IMR-90 (cell line): ENCODE measurements at regions not wholly inside any gene's neighbourhood (a gene's known extent, or its start where the extent isn't known, plus 50 kb on each side); places are given as distances from the start of the nearest gene placed in this dataset.

Source experiments
- ATAC-seq: fragments of 200-7000 bp; cut with Tn5 transposase; 2 replicates; pipeline ENCODE4 v1.9.1; 2020; ENCODE audit warnings: low read depth, mild to moderate bottlenecking, moderate library complexity
- BruUV-seq: library from RNA; stranded (reverse); fragments of 400-500 nt; replicated peaks from 2 replicates; lab custom pipeline; 2021; lab: Mats Ljungman, UMichigan
- CTCF ChIA-PET: fragments of 300-600 bp; formaldehyde crosslinking; extraction: SDS; loops from one replicate; lab custom pipeline; 2021; ENCODE audit warnings: antibody characterized with exemption; lab: Yijun Ruan, JAX
- POLR2A ChIA-PET: fragments of 300-600 bp; sonication (Branson Sonifier 250); formaldehyde crosslinking; loops from one replicate; lab custom pipeline; 2022; ENCODE audit warnings: antibody characterized with exemption; ENCODE audit not compliant: unreplicated experiment; lab: Charles Lee
- DNase-seq: peaks from one replicate; pipeline ENCODE4 v3.0.0; 2013
- H2AFZ ChIP-seq: replicated peaks from 2 replicates; pipeline ENCODE3; 2013; ENCODE audit warnings: low read length, mild to moderate bottlenecking; ENCODE audit not compliant: poor library complexity
- H2AK5ac ChIP-seq: 2 replicates; pipeline ENCODE4 v1.6.1; 2013; ENCODE audit warnings: low read depth, low read length, inconsistent platforms
- H2AK9ac ChIP-seq: replicated peaks from 2 replicates; pipeline ENCODE3; 2013; ENCODE audit warnings: mild to moderate bottlenecking, low read depth, low read length, moderate library complexity; ENCODE audit not compliant: poor library complexity
- H2BK120ac ChIP-seq: 2 replicates; pipeline ENCODE4 v1.6.1; 2013; ENCODE audit warnings: low read depth, low read length, inconsistent platforms
- H2BK15ac ChIP-seq: 3 replicates; pipeline ENCODE4 v1.6.1; 2013; ENCODE audit warnings: low read depth, low read length, inconsistent platforms
- H2BK20ac ChIP-seq: 2 replicates; pipeline ENCODE4 v1.6.1; 2013; ENCODE audit warnings: low read depth, mild to moderate bottlenecking, inconsistent platforms, low read length, moderate library complexity
- H2BK5ac ChIP-seq: 2 replicates; pipeline ENCODE4 v1.6.1; 2013; ENCODE audit warnings: mild to moderate bottlenecking, low read depth, low read length, inconsistent platforms; ENCODE audit not compliant: poor library complexity, severe bottlenecking
- H3K14ac ChIP-seq: replicated peaks from 2 replicates; pipeline ENCODE4 v1.6.1; 2013; ENCODE audit warnings: low read depth, low read length, inconsistent platforms
- H3K18ac ChIP-seq: 2 replicates; pipeline ENCODE4 v1.6.1; 2013; ENCODE audit warnings: low read depth, low read length, control low read depth
- H3K23ac ChIP-seq: 2 replicates; pipeline ENCODE4 v1.6.1; 2013; ENCODE audit warnings: low read depth, low read length, inconsistent platforms
- H3K27ac ChIP-seq: 2 replicates; pipeline ENCODE4 v1.5.1; 2013; ENCODE audit warnings: mild to moderate bottlenecking, control low read depth, low read length; ENCODE audit not compliant: insufficient read depth
- H3K27me3 ChIP-seq: 2 replicates; pipeline ENCODE4 v1.6.1; 2013; ENCODE audit warnings: low read length; ENCODE audit not compliant: control insufficient read depth, insufficient read depth
- H3K36me3 ChIP-seq: 2 replicates; pipeline ENCODE4 v1.6.1; 2013; ENCODE audit warnings: low read length, mixed read lengths; ENCODE audit not compliant: control insufficient read depth, insufficient read depth
- H3K4ac ChIP-seq: 2 replicates; pipeline ENCODE4 v1.6.1; 2013; ENCODE audit warnings: low read depth, low read length, inconsistent platforms
- H3K4me1 ChIP-seq: 2 replicates; pipeline ENCODE4 v1.6.1; 2013; ENCODE audit warnings: low read length, mixed read lengths; ENCODE audit not compliant: control insufficient read depth, insufficient read depth
- H3K4me2 ChIP-seq: 2 replicates; pipeline ENCODE4 v1.6.1; 2013; ENCODE audit warnings: low read depth, mild to moderate bottlenecking, control low read depth, low read length, moderate library complexity
- H3K4me3 ChIP-seq: 2 replicates; pipeline ENCODE4 v1.5.1; 2013; ENCODE audit warnings: low read depth, mild to moderate bottlenecking, control low read depth, low read length, moderate library complexity; ENCODE audit not compliant: insufficient read depth
- H3K56ac ChIP-seq: 2 replicates; pipeline ENCODE4 v1.6.1; 2013; ENCODE audit warnings: low read length, inconsistent platforms; ENCODE audit not compliant: insufficient read depth; ENCODE audit errors: extremely low read depth
- H3K79me1 ChIP-seq, 2 experiments: 2 replicates each; pipeline ENCODE4 v1.6.1; 2013; ENCODE audit warnings: low read length in 2 of 2, inconsistent platforms in 1 of 2, low read depth in 1 of 2
- H3K9ac ChIP-seq: 2 replicates; pipeline ENCODE4 v1.6.1; 2013; ENCODE audit warnings: low read depth, low read length, control low read depth
- H3K9me1 ChIP-seq: 2 replicates; pipeline ENCODE4 v1.6.1; 2013; ENCODE audit warnings: low read length, inconsistent platforms; ENCODE audit not compliant: insufficient read depth
- H3K9me3 ChIP-seq: 2 replicates; pipeline ENCODE4 v1.6.1; 2013; ENCODE audit warnings: low read length; ENCODE audit not compliant: control insufficient read depth, insufficient read depth
- H4K20me1 ChIP-seq: 2 replicates; pipeline ENCODE4 v1.6.1; 2013; ENCODE audit warnings: low read length, inconsistent platforms; ENCODE audit not compliant: insufficient read depth
- H4K5ac ChIP-seq: 2 replicates; pipeline ENCODE4 v1.6.1; 2013; ENCODE audit warnings: mild to moderate bottlenecking, low read depth, low read length, control low read depth
- H4K8ac ChIP-seq, 2 experiments: 2 replicates each; pipeline ENCODE4 v1.6.1; 2013; ENCODE audit warnings: low read depth in 2 of 2, low read length in 2 of 2, control low read depth in 1 of 2, inconsistent platforms in 1 of 2
- H4K91ac ChIP-seq: 2 replicates; pipeline ENCODE4 v1.6.1; 2013; ENCODE audit warnings: low read depth, low read length, inconsistent platforms; ENCODE audit not compliant: insufficient read depth
- CEBPB ChIP-seq: IDR thresholded peaks from 2 replicates; pipeline ENCODE4 v1.6.1; 2012; ENCODE audit warnings: low read depth, low read length, improper control_type of control experiment
- ELK1 ChIP-seq: fragments of 150-350 bp; IDR thresholded peaks from 2 replicates; pipeline ENCODE4 v1.6.1; 2016; ENCODE audit warnings: low read depth, mild to moderate bottlenecking, low read length, moderate library complexity, borderline replicate concordance
- POLR2A ChIP-seq: IDR thresholded peaks from 2 replicates; pipeline ENCODE4 v1.6.1; 2012; ENCODE audit warnings: mild to moderate bottlenecking, low read depth, low read length
- RAD21 ChIP-seq: IDR thresholded peaks from 2 replicates; pipeline ENCODE4 v1.6.1; 2012; ENCODE audit warnings: low read length, improper control_type of control experiment
- SMC3 ChIP-seq: fragments of 150-350 bp; IDR thresholded peaks from 2 replicates; pipeline ENCODE4 v1.6.1; 2016; ENCODE audit warnings: low read depth, mild to moderate bottlenecking, antibody characterized with exemption, low read length, moderate library complexity
- WGBS, 2 experiments: methylation state at CpG; one replicate each; pipeline versions ENCODE4 v1.1.5 to v1.1.7; 2013; ENCODE audit warnings: missing lambda C conversion rate in 2 of 2; ENCODE audit not compliant: insufficient read length in 1 of 2; ENCODE audit errors: extremely low coverage in 2 of 2; 5-methylcytosine and 5-hydroxymethylcytosine counted together
- dilution Hi-C: fragments of 300-500 bp; cut with HindIII; formaldehyde crosslinking; loops from one replicate; pipeline ENCODE4 v1.14.3; 2018; ENCODE audit warnings: low sequenced_read_pairs; ENCODE audit not compliant: unreplicated experiment
- in situ Hi-C: fragments of 300-500 bp; cut with MboI; formaldehyde crosslinking; loops from 3 replicates; pipeline ENCODE4 v1.14.3; 2019; ENCODE audit warnings: low sequenced_read_pairs, inconsistent platforms, mixed read lengths
- intact Hi-C: fragments of 100-400 bp; cut with micrococcal nuclease; formaldehyde crosslinking; loops from 2 replicates; pipeline ENCODE4 v1.10.0; 2022

- intact Hi-C loops (no loop called here), dilution Hi-C loops (no loop called here), in situ Hi-C loops (no loop called here)
- Histone ChIP-seq H3K4me1 (no peaks in the 10 kb centered on the region), H2AFZ (no peak overlapping the region), H3K56ac (no peak overlapping the region), H3K9ac (no peak overlapping the region), H2AK9ac (no peak overlapping the region), H3K79me1 (no peaks in the 10 kb centered on the region), H3K23ac (no peak overlapping the region), H3K18ac (no peak overlapping the region), H4K8ac (no peak overlapping the region), H3K9me1 (no peaks in the 10 kb centered on the region), H3K4me2 (no peak overlapping the region), H2BK120ac (no peak overlapping the region), H2AK5ac (no peak overlapping the region), H3K4me3 (no peak overlapping the region), H3K4ac (no peak overlapping the region), H4K20me1 (no peaks in the 10 kb centered on the region), H2BK15ac (no peak overlapping the region), H3K36me3 (no peaks in the 10 kb centered on the region), H3K9me3 (peaks cover 6% of the 10 kb centered on the region), H4K5ac (no peak overlapping the region), H2BK5ac (no peak overlapping the region), H3K14ac (no peak overlapping the region), H3K27ac (no peak overlapping the region), H2BK20ac (no peak overlapping the region), H3K27me3 (no peaks in the 10 kb centered on the region), H4K91ac (no peak overlapping the region)
- CTCF ChIA-PET: no interaction called here
- no peak for DNase-seq
- BruUV-seq: no TSS peak
- TF ChIP-seq SMC3 (no peak), POLR2A (no peak), CEBPB (no peak), RAD21 (no peak), ELK1 (no peak)
- no CpG with 5 or more reads among the region's 6 CpGs for WGBS, 2 experiments
- POLR2A ChIA-PET: no interaction called here
- no peak for ATAC-seq
Observed at GRCh38 chr5:51271261-51271660, 112.0 kb upstream of the ISL1 start.
